GM18868 (cell line): ENCODE measurements at regions not wholly inside any gene's neighbourhood (a gene's known extent, or its start where the extent isn't known, plus 50 kb on each side); places are given as distances from the start of the nearest gene placed in this dataset.

Experiments
- ATAC-seq: cut with Tn5 transposase; IDR thresholded peaks from one replicate; pipeline ENCODE4 v1.9.1; 2021; ENCODE audit warnings: mild to moderate bottlenecking, moderate library complexity; ENCODE audit not compliant: unreplicated experiment

GRCh38 chr5:74105126-74105780 is 479.3 kb downstream of the ARHGEF28 start:
- ATAC-seq = no peak

- no peak for ATAC-seq
Observed at GRCh38 chr5:74103131-74104023, 477.4 kb downstream of the ARHGEF28 start.

GRCh38 chr5:74100268-74100665 is 474.3 kb downstream of the ARHGEF28 start:
- no peak for ATAC-seq

- no peak for ATAC-seq
Observed at GRCh38 chr5:74099538-74100267, 473.7 kb downstream of the ARHGEF28 start.

- ATAC-seq = no peak
Observed at GRCh38 chr5:74098941-74099340, 472.9 kb downstream of the ARHGEF28 start.

GRCh38 chr5:74098456-74098855 is 472.5 kb downstream of the ARHGEF28 start:
- ATAC-seq = no peak

GRCh38 chr5:74096325-74096724 is 470.3 kb downstream of the ARHGEF28 start:
- no peak for ATAC-seq

GRCh38 chr5:74095871-74096270 is 469.9 kb downstream of the ARHGEF28 start:
- ATAC-seq = no peak

- no peak for ATAC-seq
Observed at GRCh38 chr5:74094782-74095108, 468.7 kb downstream of the ARHGEF28 start.

GRCh38 chr5:74094096-74094781 is 468.2 kb downstream of the ARHGEF28 start:
- ATAC-seq = no peak

- ATAC-seq = no peak
Observed at GRCh38 chr5:74093561-74093960, 467.6 kb downstream of the ARHGEF28 start.

- no peak for ATAC-seq
Observed at GRCh38 chr5:74092766-74093165, 466.8 kb downstream of the ARHGEF28 start.

- ATAC-seq = no peak
Observed at GRCh38 chr5:74085782-74086181, 459.8 kb downstream of the ARHGEF28 start.

GRCh38 chr5:74085186-74085585 is 459.2 kb downstream of the ARHGEF28 start:
- ATAC-seq = no peak

- ATAC-seq = no peak
Observed at GRCh38 chr5:74083096-74083791, 457.2 kb downstream of the ARHGEF28 start.

GRCh38 chr5:74082512-74083055 is 456.6 kb downstream of the ARHGEF28 start:
- ATAC-seq = no peak

GRCh38 chr5:74081126-74081525 is 455.1 kb downstream of the ARHGEF28 start:
- ATAC-seq = no peak

- no peak for ATAC-seq
Observed at GRCh38 chr5:74079971-74080556, 454.1 kb downstream of the ARHGEF28 start.

- ATAC-seq = no peak
Observed at GRCh38 chr5:74075501-74076484, 449.8 kb downstream of the ARHGEF28 start.
